ENCODE measurements at regions not wholly inside any gene's neighbourhood (a gene's known extent, or its start where the extent isn't known, plus 50 kb on each side); places are given as distances from the start of the nearest gene placed in this dataset.

DNA sequence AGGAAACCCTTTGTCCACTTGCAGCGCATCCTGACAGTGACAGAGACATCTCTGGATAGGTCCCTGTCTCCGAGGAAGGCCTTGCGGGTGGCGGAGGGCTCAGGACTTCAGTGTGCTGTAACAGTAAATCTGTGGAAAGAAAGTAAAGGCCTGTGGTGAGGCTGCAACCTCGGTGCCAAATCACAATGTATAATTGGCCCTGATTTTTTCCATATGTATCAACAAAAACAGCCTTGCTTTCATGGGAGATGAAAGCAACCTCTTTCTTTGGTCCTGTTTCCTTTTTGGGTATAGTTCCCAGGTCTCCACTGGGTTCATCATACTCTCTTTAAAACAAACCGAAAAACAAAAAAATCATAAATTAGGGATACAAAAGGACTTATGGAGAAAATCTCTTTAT is 110.9 kb upstream of the BMPER start:
- H3K27me3 ChIP-seq (ENCODE audit: control insufficient read depth, extremely low read depth, insufficient read depth, low read length): no peaks in the 10 kb centered on the region
- no peak overlapping the region for H3K4me3 ChIP-seq (ENCODE audit: control insufficient read depth in 2 of 3, extremely low read depth in 1 of 3, insufficient read depth in 2 of 3, low read depth in 1 of 3, low read length in 3 of 3)
- H2AFZ ChIP-seq (ENCODE audit: control insufficient read depth, low read length): no peak overlapping the region
- H4K20me1 ChIP-seq (ENCODE audit: control insufficient read depth, extremely low read depth, insufficient read depth, low read length): no peaks in the 10 kb centered on the region
- no peak overlapping the region for H3K27ac ChIP-seq (ENCODE audit: control insufficient read depth, insufficient read depth, low read length)
- dilution Hi-C loops (cut with MboI; ENCODE audit: extremely low pct_ligation_motif_present, low sequenced_read_pairs): no loop called here
- no peak overlapping the region for H3K9ac ChIP-seq (ENCODE audit: control insufficient read depth, extremely low read depth, insufficient read depth, low read length)
- FAIRE-seq (no peak), DNase-seq (ENCODE audit: low read depth, low spot score) (no peak)
- no peaks in the 10 kb centered on the region for H3K36me3 ChIP-seq (ENCODE audit: control insufficient read depth in 2 of 2, extremely low read depth in 1 of 2, insufficient read depth in 2 of 2, low read length in 2 of 2)
- peaks cover 9% of the 10 kb centered on the region for H3K4me1 ChIP-seq (ENCODE audit: control insufficient read depth, extremely low read depth, insufficient read depth, low read length)
- H3K9me3 ChIP-seq (ENCODE audit: control insufficient read depth, low read depth, low read length): no peaks in the 10 kb centered on the region
- no peaks in the 10 kb centered on the region for H3K79me2 ChIP-seq (ENCODE audit: control insufficient read depth, insufficient read depth, low read length)
- TF ChIP-seq, protein P1, sequence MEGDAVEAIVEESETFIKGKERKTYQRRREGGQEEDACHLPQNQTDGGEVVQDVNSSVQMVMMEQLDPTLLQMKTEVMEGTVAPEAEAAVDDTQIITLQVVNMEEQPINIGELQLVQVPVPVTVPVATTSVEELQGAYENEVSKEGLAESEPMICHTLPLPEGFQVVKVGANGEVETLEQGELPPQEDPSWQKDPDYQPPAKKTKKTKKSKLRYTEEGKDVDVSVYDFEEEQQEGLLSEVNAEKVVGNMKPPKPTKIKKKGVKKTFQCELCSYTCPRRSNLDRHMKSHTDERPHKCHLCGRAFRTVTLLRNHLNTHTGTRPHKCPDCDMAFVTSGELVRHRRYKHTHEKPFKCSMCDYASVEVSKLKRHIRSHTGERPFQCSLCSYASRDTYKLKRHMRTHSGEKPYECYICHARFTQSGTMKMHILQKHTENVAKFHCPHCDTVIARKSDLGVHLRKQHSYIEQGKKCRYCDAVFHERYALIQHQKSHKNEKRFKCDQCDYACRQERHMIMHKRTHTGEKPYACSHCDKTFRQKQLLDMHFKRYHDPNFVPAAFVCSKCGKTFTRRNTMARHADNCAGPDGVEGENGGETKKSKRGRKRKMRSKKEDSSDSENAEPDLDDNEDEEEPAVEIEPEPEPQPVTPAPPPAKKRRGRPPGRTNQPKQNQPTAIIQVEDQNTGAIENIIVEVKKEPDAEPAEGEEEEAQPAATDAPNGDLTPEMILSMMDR (optimal IDR thresholded peaks at IDR 0.05 in 1 of 3, IDR thresholded peaks at IDR 0.05 in 1 of 3, conservative IDR thresholded peaks at IDR 0.05 in 1 of 3; ENCODE audit: extremely low read depth in 1 of 3, insufficient read depth in 2 of 3, low read length in 3 of 3): no peak
- no peak for TF ChIP-seq EZH2 (IDR thresholded peaks at IDR 0.05; ENCODE audit: low read length)
- H3K9me1 ChIP-seq (ENCODE audit: control insufficient read depth, extremely low read depth, insufficient read depth, low read length): no peaks in the 10 kb centered on the region
- no peak overlapping the region for H3K4me2 ChIP-seq (ENCODE audit: control insufficient read depth, extremely low read depth, insufficient read depth, low read depth, low read length)

DNA sequence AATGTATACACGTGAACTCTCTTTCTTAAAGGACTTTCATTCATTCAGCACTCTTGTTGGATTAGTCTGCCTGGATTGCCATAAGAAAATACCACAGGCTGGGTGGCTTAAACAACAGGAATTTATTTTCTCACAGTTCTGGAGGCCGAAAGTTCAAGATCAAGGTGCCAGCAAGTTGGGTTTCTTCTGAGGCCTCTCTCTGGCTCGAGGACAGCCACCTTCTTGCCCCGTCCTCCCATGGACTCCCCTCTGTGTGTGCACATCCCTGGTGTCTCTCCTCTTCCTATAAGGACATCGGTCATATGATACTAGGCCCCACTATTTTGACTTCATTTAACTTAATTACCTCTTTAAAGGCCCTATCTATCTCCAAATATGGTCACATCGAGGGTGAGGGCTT is 110.4 kb upstream of the BMPER start:
- Histone ChIP-seq H3K9ac (ENCODE audit: control insufficient read depth, extremely low read depth, insufficient read depth, low read length) (no peak overlapping the region), H3K9me1 (ENCODE audit: control insufficient read depth, extremely low read depth, insufficient read depth, low read length) (no peaks in the 10 kb centered on the region), H3K27me3 (ENCODE audit: control insufficient read depth, extremely low read depth, insufficient read depth, low read length) (no peaks in the 10 kb centered on the region), H4K20me1 (ENCODE audit: control insufficient read depth, extremely low read depth, insufficient read depth, low read length) (no peaks in the 10 kb centered on the region), H3K27ac (ENCODE audit: control insufficient read depth, insufficient read depth, low read length) (no peak overlapping the region), H3K4me2 (ENCODE audit: control insufficient read depth, extremely low read depth, insufficient read depth, low read depth, low read length) (no peak overlapping the region), H2AFZ (ENCODE audit: control insufficient read depth, low read length) (no peak overlapping the region), H3K4me1 (ENCODE audit: control insufficient read depth, extremely low read depth, insufficient read depth, low read length) (peaks cover 9% of the 10 kb centered on the region), H3K4me3 (ENCODE audit: control insufficient read depth in 2 of 3, extremely low read depth in 1 of 3, insufficient read depth in 2 of 3, low read depth in 1 of 3, low read length in 3 of 3) (no peak overlapping the region), H3K79me2 (ENCODE audit: control insufficient read depth, insufficient read depth, low read length) (no peaks in the 10 kb centered on the region), H3K36me3 (ENCODE audit: control insufficient read depth in 2 of 2, extremely low read depth in 1 of 2, insufficient read depth in 2 of 2, low read length in 2 of 2) (no peaks in the 10 kb centered on the region), H3K9me3 (ENCODE audit: control insufficient read depth, low read depth, low read length) (no peaks in the 10 kb centered on the region)
- no peak for FAIRE-seq
- TF ChIP-seq, protein P1 (optimal IDR thresholded peaks at IDR 0.05 in 1 of 3, IDR thresholded peaks at IDR 0.05 in 1 of 3, conservative IDR thresholded peaks at IDR 0.05 in 1 of 3; ENCODE audit: extremely low read depth in 1 of 3, insufficient read depth in 2 of 3, low read length in 3 of 3): no peak
- TF ChIP-seq EZH2 (IDR thresholded peaks at IDR 0.05; ENCODE audit: low read length): no peak
- DNase-seq (ENCODE audit: low read depth, low spot score): no peak
- dilution Hi-C loops (cut with MboI; ENCODE audit: extremely low pct_ligation_motif_present, low sequenced_read_pairs): no loop called here

Data from keratinocyte (primary cell).